ENCODE measurements at regions not wholly inside any gene's neighbourhood (a gene's known extent, or its start where the extent isn't known, plus 50 kb on each side); places are given as distances from the start of the nearest gene placed in this dataset.

GRCh38 chr10:8193546-8193945 is 139.1 kb downstream of the GATA3 start:
- TF ChIP-seq CTCF (IDR thresholded peaks at IDR 0.05) (no peak), POLR2A (IDR thresholded peaks at IDR 0.05) (no peak)
